Neutrophil (primary cell): ENCODE measurements at regions not wholly inside any gene's neighbourhood (a gene's known extent, or its start where the extent isn't known, plus 50 kb on each side); places are given as distances from the start of the nearest gene placed in this dataset.

Source experiments
- H3K27ac ChIP-seq: fragments of 200-600 bp; sonication (generic); 2 replicates; pipeline ENCODE4 v1.5.1; 2016; ENCODE audit warnings: mild to moderate bottlenecking, moderate library complexity
- H3K27me3 ChIP-seq: fragments of 200-600 bp; sonication (generic); 2 replicates; pipeline ENCODE4 v1.6.0; 2016; ENCODE audit warnings: mild to moderate bottlenecking
- H3K36me3 ChIP-seq: fragments of 200-600 bp; sonication (generic); 2 replicates; pipeline ENCODE4 v1.5.1; 2017
- H3K4me1 ChIP-seq, 2 experiments: fragments of 200-600 bp in 1 of 2; sonication (generic) in 1 of 2; 1 replicate in 1 of 2; 2 replicates in 1 of 2; pipeline versions ENCODE4 v1.5.1 to v1.6.1; 2013 to 2016; ENCODE audit warnings: low read depth in 1 of 2, low read length in 1 of 2, mild to moderate bottlenecking in 1 of 2, moderate library complexity in 1 of 2; ENCODE audit not compliant: control insufficient read depth in 1 of 2, insufficient read depth in 1 of 2
- H3K4me3 ChIP-seq, 2 experiments: fragments of 200-600 bp in 1 of 2; sonication (generic) in 1 of 2; 1 replicate in 1 of 2; 2 replicates in 1 of 2; pipeline ENCODE4 v1.5.1; 2013 to 2016; ENCODE audit warnings: low read depth in 1 of 2, low read length in 1 of 2, mild to moderate bottlenecking in 1 of 2, moderate library complexity in 1 of 2
- H3K9me3 ChIP-seq: fragments of 200-600 bp; sonication (generic); 2 replicates; pipeline ENCODE4 v1.5.1; 2016
- CTCF ChIP-seq: fragments of 200-600 bp; sonication (generic); IDR thresholded peaks from 2 replicates; pipeline ENCODE4 v1.5.1; 2016; ENCODE audit warnings: antibody characterized with exemption

GRCh38 chr2:236852977-236853374 is 232.7 kb upstream of the COPS8 start:
- H3K4me3 ChIP-seq: no peak overlapping the region
- no peaks in the 10 kb centered on the region for H3K9me3 ChIP-seq
- no peaks in the 10 kb centered on the region for H3K4me1 ChIP-seq
- peaks cover 5% of the 10 kb centered on the region for H3K27me3 ChIP-seq
- H3K27ac ChIP-seq: no peak overlapping the region
- H3K36me3 ChIP-seq: no peaks in the 10 kb centered on the region
- TF ChIP-seq CTCF: no peak

- H3K27ac ChIP-seq: no peak overlapping the region
- H3K36me3 ChIP-seq: no peaks in the 10 kb centered on the region
- H3K4me1 ChIP-seq: no peaks in the 10 kb centered on the region
- H3K4me3 ChIP-seq: no peak overlapping the region
- no peaks in the 10 kb centered on the region for H3K9me3 ChIP-seq
- peaks cover 9% of the 10 kb centered on the region for H3K27me3 ChIP-seq
- TF ChIP-seq CTCF: no peak
Observed at GRCh38 chr2:236853585-236854051, 232.1 kb upstream of the COPS8 start.

- peaks cover 13% of the 10 kb centered on the region for H3K27me3 ChIP-seq
- no peaks in the 10 kb centered on the region for H3K36me3 ChIP-seq
- no peak overlapping the region for H3K4me3 ChIP-seq
- no peak for TF ChIP-seq CTCF
- no peak overlapping the region for H3K27ac ChIP-seq
- H3K4me1 ChIP-seq: no peaks in the 10 kb centered on the region
- H3K9me3 ChIP-seq: no peaks in the 10 kb centered on the region
Observed at GRCh38 chr2:236855176-236855865, 230.4 kb upstream of the COPS8 start.

- H3K27ac ChIP-seq: no peak overlapping the region
- H3K9me3 ChIP-seq: no peaks in the 10 kb centered on the region
- no peaks in the 10 kb centered on the region for H3K36me3 ChIP-seq
- H3K27me3 ChIP-seq: peaks cover 13% of the 10 kb centered on the region
- no peaks in the 10 kb centered on the region for H3K4me1 ChIP-seq
- TF ChIP-seq CTCF: no peak
- H3K4me3 ChIP-seq: no peak overlapping the region
Observed at GRCh38 chr2:236855866-236856847, 229.5 kb upstream of the COPS8 start.

GRCh38 chr2:236856848-236857235 is 228.8 kb upstream of the COPS8 start:
- Histone ChIP-seq H3K4me3 (no peak overlapping the region), H3K36me3 (no peaks in the 10 kb centered on the region), H3K4me1 (no peaks in the 10 kb centered on the region), H3K27ac (no peak overlapping the region), H3K9me3 (no peaks in the 10 kb centered on the region), H3K27me3 (peaks cover 13% of the 10 kb centered on the region)
- TF ChIP-seq CTCF: no peak
